ENCODE measurements at regions not wholly inside any gene's neighbourhood (a gene's known extent, or its start where the extent isn't known, plus 50 kb on each side); places are given as distances from the start of the nearest gene placed in this dataset.

GRCh38 chr4:141501395-141501794, 135.0 kb upstream of the IL15 start:
- TF ChIP-seq CTCF (IDR thresholded peaks at IDR 0.05; ENCODE audit: insufficient read depth, low read depth, low read length) (no peak), EZH2 (IDR thresholded peaks at IDR 0.05; ENCODE audit: insufficient read depth, low read length) (no peak)
